OCI-LY7 (cell line): ENCODE measurements at regions not wholly inside any gene's neighbourhood (a gene's known extent, or its start where the extent isn't known, plus 50 kb on each side); places are given as distances from the start of the nearest gene placed in this dataset.

Experiments
- BruUV-seq: library from RNA; stranded (reverse); fragments of 400-500 nt; replicated peaks from 2 replicates; lab custom pipeline; 2021; lab: Mats Ljungman, UMichigan
- CTCF ChIA-PET: fragments of 300-600 bp; sonication (Branson Sonifier 250); formaldehyde crosslinking; loops from one replicate; lab custom pipeline; 2022; ENCODE audit warnings: antibody characterized with exemption; ENCODE audit not compliant: unreplicated experiment; lab: Charles Lee
- POLR2A ChIA-PET: fragments of 300-600 bp; sonication (Branson Sonifier 250); formaldehyde crosslinking; loops from one replicate; lab custom pipeline; 2022; ENCODE audit warnings: antibody characterized with exemption; lab: Charles Lee
- DNase-seq: peaks from one replicate; pipeline ENCODE4 v3.0.0-alpha.2; 2015; ENCODE audit warnings: low spot score
- H2AFZ ChIP-seq: fragments of 200-600 bp; sonication (generic), shearing (Covaris generic); 2 replicates; pipeline ENCODE4 v1.6.1; 2014; ENCODE audit warnings: mild to moderate bottlenecking, antibody characterized with exemption, low read length, moderate library complexity
- H3K27ac ChIP-seq: fragments of 200-600 bp; sonication (generic); 2 replicates; pipeline ENCODE4 v1.5.1; 2014; ENCODE audit warnings: mixed run types, low read depth, mild to moderate bottlenecking, moderate library complexity, low read length, inconsistent platforms; ENCODE audit not compliant: poor library complexity, severe bottlenecking
- H3K36me3 ChIP-seq: fragments of 200-600 bp; sonication (generic); 2 replicates; pipeline ENCODE4 v1.6.1; 2014; ENCODE audit warnings: mild to moderate bottlenecking, antibody characterized with exemption, low read length, moderate library complexity, mixed read lengths; ENCODE audit not compliant: insufficient read depth
- H3K4me1 ChIP-seq: fragments of 200-600 bp; sonication (generic); 2 replicates; pipeline ENCODE4 v1.5.1; 2014; ENCODE audit warnings: mild to moderate bottlenecking, low read length; ENCODE audit not compliant: insufficient read depth, poor library complexity, severe bottlenecking
- H3K4me2 ChIP-seq: fragments of 200-600 bp; sonication (generic); 2 replicates; pipeline ENCODE4 v1.6.1; 2014; ENCODE audit warnings: mild to moderate bottlenecking, low read length
- H3K4me3 ChIP-seq: fragments of 200-600 bp; sonication (generic); 2 replicates; pipeline ENCODE4 v1.5.1; 2014; ENCODE audit warnings: mild to moderate bottlenecking, low read depth, low read length; ENCODE audit not compliant: poor library complexity, severe bottlenecking
- H3K79me2 ChIP-seq: fragments of 200-600 bp; sonication (generic); 2 replicates; pipeline ENCODE4 v1.6.1; 2016; ENCODE audit warnings: low read depth, mild to moderate bottlenecking, low read length, moderate library complexity, mixed read lengths; ENCODE audit not compliant: insufficient read depth
- H3K9me2 ChIP-seq: fragments of 200-600 bp; sonication (generic); 2 replicates; pipeline ENCODE4 v1.6.1; 2016; ENCODE audit warnings: mild to moderate bottlenecking, low read length, mixed read lengths; ENCODE audit not compliant: insufficient read depth
- H3K9me3 ChIP-seq: fragments of 200-600 bp; sonication (generic); 2 replicates; pipeline ENCODE4 v1.6.1; 2014; ENCODE audit warnings: mild to moderate bottlenecking, mixed run types, low read length, mixed read lengths
- H4K20me1 ChIP-seq: fragments of 200-600 bp; sonication (generic); 2 replicates; pipeline ENCODE4 v1.6.1; 2014; ENCODE audit warnings: mild to moderate bottlenecking, antibody characterized with exemption, low read length, moderate library complexity, mixed read lengths; ENCODE audit not compliant: insufficient read depth
- CTCF ChIP-seq: fragments of 200-600 bp; sonication (generic); conservative IDR thresholded peaks from 2 replicates; pipeline ENCODE4 v1.5.1; 2014; ENCODE audit warnings: mild to moderate bottlenecking, antibody characterized with exemption, low read length, moderate library complexity, mixed read lengths
- EZH2phosphoT487 ChIP-seq: fragments of 200-600 bp; sonication (generic); IDR thresholded peaks from 2 replicates; pipeline ENCODE4 v1.6.1; 2018; ENCODE audit warnings: low read depth, borderline replicate concordance, mild to moderate bottlenecking, mixed run types, antibody characterized with exemption, low read length, moderate library complexity, mixed read lengths
- intact Hi-C: fragments of 100-400 bp; cut with micrococcal nuclease; formaldehyde crosslinking; loops from one replicate; pipeline ENCODE4 v1.10.0; 2022; ENCODE audit not compliant: unreplicated experiment

- H4K20me1 ChIP-seq, result no peaks in the 10 kb centered on the region
- ChIA-PET CTCF (no interaction called here), POLR2A (no interaction called here)
- H3K27ac ChIP-seq, result no peak overlapping the region
- H3K4me1 ChIP-seq, result no peaks in the 10 kb centered on the region
- no peak overlapping the region for H2AFZ ChIP-seq
- H3K9me3 ChIP-seq, result no peaks in the 10 kb centered on the region
- no peak for DNase-seq
- H3K79me2 ChIP-seq, result no peaks in the 10 kb centered on the region
- no peak overlapping the region for H3K4me3 ChIP-seq
- TF ChIP-seq CTCF, result no peak
- TF ChIP-seq EZH2phosphoT487, result no peak
- no peaks in the 10 kb centered on the region for H3K9me2 ChIP-seq
- intact Hi-C loops, result no loop called here
- no peak overlapping the region for H3K4me2 ChIP-seq
- H3K36me3 ChIP-seq, result no peaks in the 10 kb centered on the region
- BruUV-seq, result no TSS peak
These were observed 115.0 kb downstream of the FOXB1 start for GRCh38 chr15:60119101-60119500.

DNA sequence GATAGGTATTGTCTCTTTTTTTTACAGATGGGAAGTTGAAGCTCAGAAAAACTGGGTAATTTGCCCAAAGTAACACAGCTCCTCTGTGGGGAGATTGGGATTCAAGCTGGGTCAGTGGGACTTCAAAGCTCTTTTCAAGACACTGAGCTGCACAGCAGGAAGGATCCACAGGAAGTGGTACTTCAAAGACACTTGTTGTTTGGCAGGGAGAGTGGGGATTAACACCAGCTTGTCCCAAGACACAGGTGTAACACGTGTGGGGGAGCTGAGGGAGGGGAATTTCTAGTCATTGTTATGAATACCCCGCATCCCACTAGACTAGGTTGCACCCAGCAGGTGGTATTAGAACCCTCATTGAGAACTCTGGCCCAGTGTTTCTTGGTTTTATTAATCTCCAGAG is 116.0 kb downstream of the FOXB1 start:
- H3K9me2 ChIP-seq, result no peaks in the 10 kb centered on the region
- H3K9me3 ChIP-seq, result no peaks in the 10 kb centered on the region
- no peaks in the 10 kb centered on the region for H3K4me1 ChIP-seq
- ChIA-PET CTCF (no interaction called here), POLR2A (no interaction called here)
- no peaks in the 10 kb centered on the region for H3K36me3 ChIP-seq
- no TSS peak for BruUV-seq
- DNase-seq, result no peak
- no peaks in the 10 kb centered on the region for H4K20me1 ChIP-seq
- TF ChIP-seq CTCF, result no peak
- TF ChIP-seq EZH2phosphoT487, result no peak
- H3K27ac ChIP-seq, result no peak overlapping the region
- no peaks in the 10 kb centered on the region for H3K79me2 ChIP-seq
- intact Hi-C loops, result loop anchor here (10.0 kb wide), 3 partner anchors 205 to 585 kb away; no protein-coding TSS in a partner anchor
- H2AFZ ChIP-seq, result no peak overlapping the region
- no peak overlapping the region for H3K4me2 ChIP-seq
- no peak overlapping the region for H3K4me3 ChIP-seq

DNA sequence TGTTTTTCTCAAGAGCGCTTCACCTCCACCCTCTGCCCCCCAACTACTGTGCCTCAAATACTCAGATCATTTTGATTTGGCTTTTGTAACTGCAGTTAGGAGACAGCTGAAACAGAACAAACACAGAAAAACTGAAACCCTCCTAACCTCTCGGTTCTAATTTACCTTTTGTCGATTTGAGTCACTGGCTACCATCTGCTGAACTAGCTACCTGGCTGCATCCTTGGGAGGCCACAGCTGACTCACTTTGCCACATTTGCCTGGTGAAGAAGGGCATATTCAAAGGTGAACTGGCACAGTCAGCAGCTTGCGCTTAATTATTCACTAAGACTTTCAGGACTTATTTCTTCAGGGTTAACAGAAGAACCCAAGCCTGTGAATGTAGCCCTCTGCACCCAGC is 117.7 kb downstream of the FOXB1 start:
- no peak overlapping the region for H3K4me3 ChIP-seq
- ChIA-PET POLR2A (interaction anchor here (1.4 kb wide), 1 partner anchor 20 kb away, joined by 4 read pairs; no protein-coding TSS in a partner anchor), CTCF (no interaction called here)
- H3K4me1 ChIP-seq, result peaks cover 2% of the 10 kb centered on the region
- H2AFZ ChIP-seq, result no peak overlapping the region
- no peak for TF ChIP-seq CTCF
- no peak for TF ChIP-seq EZH2phosphoT487
- H3K27ac ChIP-seq, result no peak overlapping the region
- H3K9me3 ChIP-seq, result no peaks in the 10 kb centered on the region
- intact Hi-C loops, result loop anchor here (10.0 kb wide), 3 partner anchors 207 to 587 kb away; no protein-coding TSS in a partner anchor
- no peaks in the 10 kb centered on the region for H3K9me2 ChIP-seq
- no peaks in the 10 kb centered on the region for H4K20me1 ChIP-seq
- no peaks in the 10 kb centered on the region for H3K36me3 ChIP-seq
- no peak overlapping the region for H3K4me2 ChIP-seq
- no peak for DNase-seq
- no peaks in the 10 kb centered on the region for H3K79me2 ChIP-seq
- no TSS peak for BruUV-seq
